GM12878 (cell line): ENCODE measurements at regions not wholly inside any gene's neighbourhood (a gene's known extent, or its start where the extent isn't known, plus 50 kb on each side); places are given as distances from the start of the nearest gene placed in this dataset.

ENCODE experiments used
- ATAC-seq: fragments of 200-7000 bp; cut with Tn5 transposase; 3 replicates; pipeline ENCODE4 v1.9.1; 2020; ENCODE audit warnings: mild to moderate bottlenecking, moderate library complexity
- BruUV-seq: library from RNA; stranded (reverse); fragments of 400-500 nt; replicated peaks from 2 replicates; lab custom pipeline; 2021; lab: Mats Ljungman, UMichigan
- CTCF ChIA-PET: fragments of 300-600 bp; sonication (Branson Sonifier 250); formaldehyde crosslinking; extraction: SDS; loops from one replicate; lab custom pipeline; 2021; ENCODE audit warnings: inconsistent platforms; lab: Yijun Ruan, JAX
- POLR2A ChIA-PET: fragments of 350-600 bp; formaldehyde crosslinking; extraction: SDS; loops from one replicate; lab custom pipeline; 2021; ENCODE audit warnings: inconsistent platforms; lab: Charles Lee
- RAD21 ChIA-PET: fragments of 300-600 bp; sonication (Branson Sonifier 250); formaldehyde crosslinking; loops from one replicate; lab custom pipeline; 2023; ENCODE audit warnings: antibody characterized with exemption; ENCODE audit not compliant: unreplicated experiment; lab: Charles Lee
- SMC1A ChIA-PET: fragments of 300-600 bp; sonication (Branson Sonifier 250); formaldehyde crosslinking; loops from one replicate; lab custom pipeline; 2023; ENCODE audit not compliant: unreplicated experiment, uncharacterized antibody; lab: Charles Lee
- DNase-seq: peaks from one replicate; pipeline ENCODE4 v3.0.0-alpha.2; 2011; ENCODE audit warnings: low read depth, low spot score
- FAIRE-seq: peaks from 3 replicates; lab custom pipeline; 2011; peaks lifted over from hg19 to GRCh38; lab: Jason Lieb, UNC
- H2AFZ ChIP-seq: 2 replicates; pipeline ENCODE4 v1.6.0; 2011; ENCODE audit warnings: low read depth, low read length, control low read depth; ENCODE audit not compliant: control insufficient read depth
- H3K27ac ChIP-seq: 2 replicates; pipeline ENCODE4 v1.5.1; 2011; ENCODE audit warnings: control low read depth; ENCODE audit not compliant: control insufficient read depth, insufficient read depth
- H3K27me3 ChIP-seq, 2 experiments: replicated peaks in 1 of 2; 2 replicates each; pipeline versions ENCODE4 v1.6.0 to v1.6.1; 2011; ENCODE audit warnings: low read length in 1 of 2; ENCODE audit not compliant: control insufficient read depth in 2 of 2, insufficient read depth in 2 of 2
- H3K36me3 ChIP-seq, 2 experiments: 2 replicates each; pipeline ENCODE4 v1.5.1; 2011; ENCODE audit warnings: low read length in 1 of 2; ENCODE audit not compliant: control insufficient read depth in 2 of 2, insufficient read depth in 2 of 2
- H3K4me1 ChIP-seq: 2 replicates; pipeline ENCODE4 v1.6.1; 2011; ENCODE audit warnings: mild to moderate bottlenecking, low read length, moderate library complexity, mixed read lengths; ENCODE audit not compliant: control insufficient read depth, insufficient read depth
- H3K4me2 ChIP-seq: 2 replicates; pipeline ENCODE4 v1.6.0; 2011; ENCODE audit warnings: control low read depth; ENCODE audit not compliant: control insufficient read depth, insufficient read depth
- H3K4me3 ChIP-seq: fragments of 200-600 bp; sonication (generic); 2 replicates; pipeline ENCODE4 v1.5.1; 2016
- H3K79me2 ChIP-seq: 2 replicates; pipeline ENCODE4 v1.6.0; 2011; ENCODE audit warnings: low read length; ENCODE audit not compliant: control insufficient read depth, insufficient read depth
- H3K9ac ChIP-seq: 2 replicates; pipeline ENCODE4 v1.8.0; 2011; ENCODE audit warnings: low read length, control low read depth, mixed read lengths; ENCODE audit not compliant: control insufficient read depth, insufficient read depth
- H3K9me3 ChIP-seq: replicated peaks from 3 replicates; pipeline ENCODE4 v1.5.1; 2011; ENCODE audit warnings: mild to moderate bottlenecking, low read length; ENCODE audit not compliant: control insufficient read depth, insufficient read depth
- H4K20me1 ChIP-seq: 2 replicates; pipeline ENCODE4 v1.6.0; 2011; ENCODE audit not compliant: control insufficient read depth, insufficient read depth
- EP300 ChIP-seq, 2 experiments: fragments of 150-350 bp in 1 of 2; IDR thresholded peaks; 2 replicates each; pipeline ENCODE4 v1.6.1; 2011 to 2012; ENCODE audit warnings: low read depth in 2 of 2, low read length in 2 of 2, borderline replicate concordance in 1 of 2, improper control_type of control experiment in 1 of 2, inconsistent platforms in 1 of 2; ENCODE audit not compliant: control insufficient read depth in 1 of 2
- JUND ChIP-seq: IDR thresholded peaks from 2 replicates; pipeline ENCODE4 v1.6.1; 2012; ENCODE audit warnings: low read depth, mild to moderate bottlenecking, low read length, improper control_type of control experiment, moderate library complexity
- MXI1 ChIP-seq: fragments of 150-350 bp; IDR thresholded peaks from 2 replicates; pipeline ENCODE4 v1.6.1; 2011; ENCODE audit warnings: low read depth, mild to moderate bottlenecking, inconsistent platforms, low read length, improper control_type of control experiment
- NFXL1 ChIP-seq: fragments of 450-650 bp; IDR thresholded peaks from 2 replicates; pipeline ENCODE4 v1.6.1; 2017; ENCODE audit warnings: antibody characterized with exemption, mild to moderate bottlenecking, borderline replicate concordance
- RUNX3 ChIP-seq: IDR thresholded peaks from 2 replicates; pipeline ENCODE4 v1.6.1; 2012; ENCODE audit warnings: low read length, inconsistent platforms
- SMARCA5 ChIP-seq: fragments of 450-650 bp; IDR thresholded peaks from 2 replicates; pipeline ENCODE4 v1.6.1; 2017; ENCODE audit warnings: mild to moderate bottlenecking
- SPI1 ChIP-seq: IDR thresholded peaks from 2 replicates; pipeline ENCODE4 v1.6.1; 2011; ENCODE audit warnings: low read depth, mild to moderate bottlenecking, low read length, moderate library complexity, borderline replicate concordance; ENCODE audit not compliant: insufficient read depth
- USF2 ChIP-seq: IDR thresholded peaks from 2 replicates; pipeline ENCODE4 v1.6.1; 2011; ENCODE audit warnings: low read depth, low read length, improper control_type of control experiment, borderline replicate concordance
- ZBTB4 ChIP-seq: fragments of 450-650 bp; formaldehyde crosslinking; IDR thresholded peaks from 2 replicates; pipeline ENCODE4 v1.4.0; 2022; ENCODE audit warnings: mild to moderate bottlenecking, moderate library complexity
- in situ Hi-C: fragments of 300-500 bp; cut with MboI; formaldehyde crosslinking; loops from 9 replicates; pipeline ENCODE4 v1.14.3; 2018; ENCODE audit warnings: mixed read lengths
- intact Hi-C: fragments of 100-400 bp; cut with micrococcal nuclease; formaldehyde crosslinking; loops from one replicate; pipeline ENCODE4 v1.14.2; 2022; ENCODE audit not compliant: unreplicated experiment

GRCh38 chr2:216763396-216763795, 68.0 kb upstream of the IGFBP5 start:
- FAIRE-seq: no peak
- in situ Hi-C loops: no loop called here
- ATAC-seq: no peak
- Histone ChIP-seq H4K20me1 (no peaks in the 10 kb centered on the region), H3K9ac (no peak overlapping the region), H3K9me3 (no peaks in the 10 kb centered on the region), H3K4me2 (no peak overlapping the region), H2AFZ (no peak overlapping the region), H3K27ac (no peak overlapping the region), H3K4me1 (no peaks in the 10 kb centered on the region), H3K27me3 (peaks cover 0 to 6% of the 10 kb centered on the region in 2 experiments), H3K36me3 (no peaks in the 10 kb centered on the region), H3K79me2 (no peaks in the 10 kb centered on the region), H3K4me3 (no peak overlapping the region)
- intact Hi-C loops: no loop called here
- no peak for DNase-seq
- TF ChIP-seq ZBTB4 (no peak), RUNX3 (no peak), SMARCA5 (no peak), USF2 (no peak), SPI1 (no peak), EP300 (IDR thresholded peaks at IDR 0.05; ENCODE audit: borderline replicate concordance in 1 of 2, control insufficient read depth in 1 of 2, low read depth in 2 of 2, low read length in 2 of 2) (no peak), NFXL1 (no peak), JUND (no peak), MXI1 (no peak)
- ChIA-PET CTCF (no interaction called here), POLR2A (no interaction called here), RAD21 (no interaction called here), SMC1A (no interaction called here)
- BruUV-seq: no TSS peak
